GM23338 (cell line): ENCODE measurements at regions not wholly inside any gene's neighbourhood (a gene's known extent, or its start where the extent isn't known, plus 50 kb on each side); places are given as distances from the start of the nearest gene placed in this dataset.

ENCODE experiments used
- CREB1 ChIP-seq: fragments of 250-450 bp; sonication (Bioruptor Pico); IDR thresholded peaks from 2 replicates; pipeline ENCODE4 v1.5.0; 2020; ENCODE audit warnings: low read depth, mild to moderate bottlenecking, moderate library complexity
- EZH2 ChIP-seq: fragments of 200-600 bp; sonication (generic); IDR thresholded peaks from one replicate; pipeline ENCODE4 v1.8.0; 2017; ENCODE audit warnings: antibody characterized with exemption, mild to moderate bottlenecking, low read depth; ENCODE audit not compliant: unreplicated experiment
- EZH2phosphoT487 ChIP-seq: fragments of 200-600 bp; sonication (generic); IDR thresholded peaks from one replicate; pipeline ENCODE4 v1.8.1; 2018; ENCODE audit warnings: antibody characterized with exemption; ENCODE audit not compliant: unreplicated experiment
- ZNF114 ChIP-seq: fragments of 250-450 bp; sonication (Bioruptor Pico); IDR thresholded peaks from 2 replicates; pipeline ENCODE4 v1.5.0; 2020; ENCODE audit warnings: mild to moderate bottlenecking, moderate library complexity
- TF ChIP-seq, protein P1 (sequence below), 2 experiments: fragments of 200-600 bp in 1 of 2; sonication (generic) in 1 of 2; conservative IDR thresholded peaks; 2 replicates each; pipeline versions ENCODE4 v1.5.1 to v1.6.1; 2016 to 2017; ENCODE audit warnings: antibody characterized with exemption in 2 of 2, low read depth in 2 of 2, mild to moderate bottlenecking in 2 of 2, moderate library complexity in 1 of 2

- no peak for TF ChIP-seq EZH2
- TF ChIP-seq ZNF114 (CRISPR knock-in tag) = no peak
- TF ChIP-seq, protein P1, sequence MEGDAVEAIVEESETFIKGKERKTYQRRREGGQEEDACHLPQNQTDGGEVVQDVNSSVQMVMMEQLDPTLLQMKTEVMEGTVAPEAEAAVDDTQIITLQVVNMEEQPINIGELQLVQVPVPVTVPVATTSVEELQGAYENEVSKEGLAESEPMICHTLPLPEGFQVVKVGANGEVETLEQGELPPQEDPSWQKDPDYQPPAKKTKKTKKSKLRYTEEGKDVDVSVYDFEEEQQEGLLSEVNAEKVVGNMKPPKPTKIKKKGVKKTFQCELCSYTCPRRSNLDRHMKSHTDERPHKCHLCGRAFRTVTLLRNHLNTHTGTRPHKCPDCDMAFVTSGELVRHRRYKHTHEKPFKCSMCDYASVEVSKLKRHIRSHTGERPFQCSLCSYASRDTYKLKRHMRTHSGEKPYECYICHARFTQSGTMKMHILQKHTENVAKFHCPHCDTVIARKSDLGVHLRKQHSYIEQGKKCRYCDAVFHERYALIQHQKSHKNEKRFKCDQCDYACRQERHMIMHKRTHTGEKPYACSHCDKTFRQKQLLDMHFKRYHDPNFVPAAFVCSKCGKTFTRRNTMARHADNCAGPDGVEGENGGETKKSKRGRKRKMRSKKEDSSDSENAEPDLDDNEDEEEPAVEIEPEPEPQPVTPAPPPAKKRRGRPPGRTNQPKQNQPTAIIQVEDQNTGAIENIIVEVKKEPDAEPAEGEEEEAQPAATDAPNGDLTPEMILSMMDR (conservative IDR thresholded peaks at IDR 0.05; ENCODE audit: low read depth in 2 of 2) = no peak
- no peak for TF ChIP-seq EZH2phosphoT487
- no peak for TF ChIP-seq CREB1 (CRISPR knock-in tag)
Observed at GRCh38 chr5:159697530-159697929, 218.8 kb upstream of the ADRA1B start.
